NCI-H2227 treated with DMSO at 0.1 percent for 48 hours (cell line): ENCODE measurements at regions not wholly inside any gene's neighbourhood (a gene's known extent, or its start where the extent isn't known, plus 50 kb on each side); places are given as distances from the start of the nearest gene placed in this dataset.

Experiments used
- DNase-seq: peaks from one replicate; lab custom pipeline; 2025; lab: John Stamatoyannopoulos, UW

- no peak for DNase-seq
Observed at GRCh38 chr2:788227-789032, 111.2 kb upstream of the TMEM18 start.

GRCh38 chr2:784753-785152 is 107.5 kb upstream of the TMEM18 start:
- DNase-seq = no peak

DNA sequence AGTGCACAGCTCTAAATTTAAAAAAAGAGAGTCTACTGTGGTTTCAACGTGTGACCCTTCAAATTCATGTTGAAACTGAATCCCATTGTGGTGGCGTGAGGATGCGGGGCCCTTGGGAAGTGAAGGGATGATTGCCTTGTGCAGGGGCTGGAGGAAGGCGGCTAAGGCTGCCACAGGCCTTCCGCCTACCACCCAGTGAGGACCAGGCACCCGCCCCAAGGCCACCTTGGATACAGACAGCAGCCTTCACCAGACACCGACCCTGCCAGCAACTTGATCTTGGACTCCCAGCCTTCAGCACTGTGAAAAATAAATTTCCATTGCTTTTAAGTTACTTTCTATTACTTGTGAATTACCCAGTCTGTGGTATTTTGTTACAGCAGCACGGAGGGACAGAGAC is 103.4 kb upstream of the TMEM18 start:
- no peak for DNase-seq

DNA sequence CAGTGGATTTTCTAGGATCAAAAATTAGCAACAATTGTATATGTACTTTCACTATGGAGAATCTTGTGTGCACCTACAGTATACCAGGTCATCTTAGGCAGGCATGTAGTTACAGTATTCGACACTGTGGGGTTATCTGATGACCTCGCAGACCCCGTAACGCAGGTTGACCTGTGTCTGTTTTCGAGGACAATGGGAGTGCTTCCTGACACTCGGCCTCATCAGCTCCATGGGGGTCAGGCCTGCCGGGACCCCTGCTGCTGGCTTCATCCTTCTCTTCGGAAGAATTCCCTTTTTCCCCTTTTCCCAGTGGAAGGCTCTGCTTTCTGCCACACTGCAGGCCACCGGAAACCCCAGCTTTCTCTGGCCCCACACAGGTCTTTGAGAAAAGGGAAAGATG is 102.8 kb upstream of the TMEM18 start:
- DNase-seq = no peak

- no peak for DNase-seq
Observed at GRCh38 chr2:778731-779350, 101.6 kb upstream of the TMEM18 start.

DNA sequence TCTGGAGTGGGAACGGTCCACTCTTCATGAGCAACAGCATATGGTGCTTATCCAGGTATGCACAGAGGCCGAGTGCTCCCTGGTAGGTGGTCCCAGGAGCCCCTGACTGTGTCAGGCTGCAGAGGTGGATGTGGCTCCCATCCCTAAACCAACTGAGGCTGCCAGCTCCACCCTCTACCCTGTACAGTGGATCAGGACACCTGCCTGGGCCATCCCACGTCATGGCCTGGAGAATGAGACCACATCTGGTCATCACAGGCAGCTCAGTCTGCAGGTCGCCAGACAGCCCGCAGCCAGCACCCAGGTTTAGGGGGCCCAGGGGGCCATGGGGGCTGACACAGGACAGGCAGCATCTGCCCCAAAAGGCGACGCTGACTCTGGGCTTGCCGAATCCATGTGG is 100.3 kb upstream of the TMEM18 start:
- DNase-seq = no peak

DNA sequence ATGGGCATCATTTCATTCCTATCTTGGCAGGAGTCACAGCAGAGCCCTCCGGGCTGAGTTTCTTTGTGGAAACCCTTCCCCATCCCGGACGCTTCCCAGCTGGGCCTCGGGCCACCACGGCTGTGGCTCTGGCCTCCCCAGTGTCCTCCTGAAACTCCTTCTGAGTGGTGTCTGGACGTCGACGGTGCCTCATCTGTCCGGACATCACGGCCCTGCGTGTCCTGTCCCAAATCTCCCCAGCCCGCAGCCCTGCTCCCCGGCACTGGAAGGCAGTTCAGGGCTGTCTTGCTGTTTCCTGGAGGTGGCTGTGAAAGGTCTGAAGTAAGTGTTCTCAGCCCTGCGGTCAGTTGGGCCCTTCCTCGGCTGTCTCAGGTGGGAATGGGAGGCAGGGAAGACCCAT is 99.8 kb upstream of the TMEM18 start:
- DNase-seq = no peak

DNA sequence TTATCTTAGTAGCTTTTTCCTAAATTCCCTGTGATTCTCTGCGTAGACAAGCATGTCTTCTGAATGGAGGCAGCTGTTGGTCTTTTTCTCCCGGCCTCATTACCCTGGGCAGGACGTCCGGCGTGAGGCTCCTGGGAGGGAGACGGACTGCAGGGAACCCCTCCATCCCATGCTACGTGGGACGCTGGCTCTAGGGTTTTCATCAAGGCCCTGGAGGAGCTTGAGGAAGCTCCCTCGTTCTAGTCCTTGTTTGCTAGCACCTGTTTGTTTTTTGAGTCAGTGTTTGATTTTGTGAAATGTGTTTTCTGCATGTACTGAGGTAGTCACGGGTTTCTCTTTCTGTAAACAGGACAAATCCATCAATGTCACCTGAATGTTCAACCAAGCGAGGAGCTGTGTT is 99.3 kb upstream of the TMEM18 start:
- no peak for DNase-seq

GRCh38 chr2:776038-776437 is 98.8 kb upstream of the TMEM18 start:
- DNase-seq = no peak

GRCh38 chr2:774436-774835 is 97.2 kb upstream of the TMEM18 start:
- no peak for DNase-seq

GRCh38 chr2:773256-774160 is 96.3 kb upstream of the TMEM18 start:
- DNase-seq = no peak

DNA sequence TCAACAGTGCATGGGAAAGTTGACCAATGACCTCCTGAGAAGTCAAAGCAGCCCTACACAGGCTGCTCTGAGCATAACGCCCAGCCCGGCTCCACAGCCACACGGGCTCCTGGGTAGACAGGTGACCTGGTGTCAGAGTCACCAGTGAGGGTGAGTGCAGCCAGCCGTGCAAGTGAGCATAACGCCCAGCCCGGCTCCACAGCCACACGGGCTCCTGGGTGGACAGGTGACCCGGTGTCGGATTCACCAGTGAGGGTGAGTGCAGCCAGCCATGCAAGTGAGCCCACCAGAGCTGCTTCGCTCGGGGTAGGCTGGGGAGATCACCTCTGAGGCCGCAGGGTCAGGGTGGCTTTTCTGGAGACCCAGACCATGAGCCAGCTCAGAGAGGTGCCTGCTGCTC is 94.3 kb upstream of the TMEM18 start:
- no peak for DNase-seq

DNA sequence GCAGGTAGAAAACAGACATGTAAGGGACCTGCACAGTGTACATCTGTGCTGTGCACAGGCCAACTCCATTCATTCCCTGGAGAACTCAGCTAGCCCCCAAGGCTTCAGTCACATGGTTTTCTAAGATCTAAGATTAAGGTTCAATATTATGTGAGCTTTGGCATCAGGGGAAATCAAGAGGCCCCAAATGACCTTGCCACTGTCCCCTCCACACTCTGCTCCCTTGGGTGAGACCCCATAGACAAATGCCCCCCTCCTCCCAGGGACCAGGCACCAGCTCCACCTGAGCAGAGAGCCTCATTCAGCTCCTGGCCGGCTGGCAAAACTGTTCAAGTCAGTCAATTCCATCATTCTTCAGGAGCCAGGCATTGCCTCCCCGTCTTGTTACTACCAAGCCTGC is 93.6 kb upstream of the TMEM18 start:
- DNase-seq = no peak

GRCh38 chr2:769771-770170 is 92.6 kb upstream of the TMEM18 start:
- DNase-seq = no peak

DNA sequence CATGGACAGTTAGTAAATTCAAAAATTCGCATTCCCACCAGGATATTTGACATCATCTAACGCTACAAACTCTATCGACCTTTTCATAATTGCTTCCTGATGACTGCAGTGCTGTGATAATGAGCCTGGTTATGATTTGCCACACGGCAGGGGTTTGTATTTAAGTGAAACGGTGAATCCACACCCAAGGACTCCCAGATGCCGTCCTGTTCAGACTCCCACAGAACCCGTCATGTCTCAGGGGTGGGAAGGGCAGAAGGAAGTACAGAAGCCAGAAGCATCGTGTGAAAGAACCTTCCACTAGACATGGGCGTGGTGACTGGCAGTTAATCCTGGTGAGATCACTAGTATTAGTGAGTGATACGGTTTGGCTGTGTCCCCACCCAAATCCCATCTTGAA is 91.2 kb upstream of the TMEM18 start:
- no peak for DNase-seq

DNA sequence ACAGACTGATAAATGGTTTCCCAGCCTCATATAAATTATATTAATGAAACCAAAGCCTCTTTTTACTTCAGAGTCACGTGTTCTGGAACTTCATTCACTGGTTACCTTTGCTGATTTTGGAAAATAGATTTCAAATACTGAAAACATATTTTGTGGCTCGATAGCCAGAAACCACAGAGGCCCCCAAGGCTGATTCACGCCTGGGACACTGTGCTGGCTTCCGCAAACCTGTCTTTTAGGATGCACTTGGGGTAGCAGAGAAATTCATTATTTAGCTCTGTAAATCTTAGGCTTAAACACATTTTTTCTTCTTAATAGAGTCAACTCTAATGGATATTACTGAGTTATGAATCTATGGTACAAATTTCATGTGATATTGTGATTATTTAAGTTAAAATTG is 90.7 kb upstream of the TMEM18 start:
- DNase-seq = no peak

DNA sequence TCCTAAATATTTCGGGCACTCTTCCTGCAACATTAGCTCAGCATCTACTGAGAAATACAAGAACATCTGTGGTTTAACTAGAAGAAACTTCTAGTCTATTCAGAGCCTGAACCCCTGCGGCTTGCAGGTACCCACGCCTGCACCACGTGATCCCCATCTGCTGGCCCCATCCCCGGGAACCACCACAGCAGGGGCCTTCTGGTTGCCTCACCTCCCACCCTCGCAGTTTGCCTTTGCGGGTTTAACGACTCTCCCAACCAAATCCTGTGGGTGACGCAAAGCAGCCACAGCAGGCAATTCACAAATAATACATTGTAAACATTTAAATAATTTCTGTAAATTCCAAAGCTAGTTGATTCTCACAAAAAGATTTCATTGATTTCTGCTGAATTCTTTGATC is 90.2 kb upstream of the TMEM18 start:
- no peak for DNase-seq

GRCh38 chr2:766255-766654 is 89.0 kb upstream of the TMEM18 start:
- no peak for DNase-seq

- DNase-seq = no peak
Observed at GRCh38 chr2:765369-765768, 88.2 kb upstream of the TMEM18 start.

- DNase-seq = no peak
Observed at GRCh38 chr2:763766-764525, 86.7 kb upstream of the TMEM18 start.

DNA sequence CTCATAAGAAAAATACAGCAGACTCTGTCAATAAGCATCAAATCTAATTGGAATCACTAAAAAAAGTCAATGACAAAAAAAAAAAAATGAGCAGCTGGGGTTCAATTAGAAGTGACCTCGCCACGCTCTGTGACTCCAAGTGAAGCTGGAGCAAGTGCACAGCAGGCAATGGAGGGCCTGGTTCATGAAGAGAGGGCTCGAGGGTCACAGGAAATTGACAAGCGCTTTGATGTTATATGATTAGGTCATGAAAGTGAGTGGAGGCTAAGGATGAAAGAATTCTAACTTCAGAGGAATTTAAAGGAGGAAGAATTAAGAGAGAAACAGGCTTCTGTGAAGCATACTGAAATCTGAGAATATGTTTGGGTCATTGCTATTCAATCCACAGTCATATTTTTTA is 85.4 kb upstream of the TMEM18 start:
- DNase-seq = no peak

DNA sequence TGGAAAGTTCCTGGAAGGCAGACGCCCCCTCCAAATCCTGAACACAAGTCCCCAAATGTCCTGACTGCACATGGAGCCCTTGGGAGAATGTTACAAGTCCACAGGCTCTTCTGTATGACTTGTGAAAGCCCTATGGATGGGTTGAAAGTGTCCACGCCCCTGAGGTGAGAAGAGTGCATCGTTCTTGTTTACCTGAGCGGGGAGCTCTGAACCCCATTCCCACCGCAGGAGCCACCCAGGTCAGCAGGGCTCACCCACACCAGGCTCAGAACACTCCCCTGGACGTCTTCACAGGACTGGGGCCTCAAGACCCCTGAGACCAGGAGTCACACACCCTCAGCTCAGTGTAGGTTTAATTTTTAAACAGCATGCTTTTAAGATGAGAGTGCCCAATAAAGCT is 84.2 kb upstream of the TMEM18 start:
- DNase-seq = no peak
